GM19468 (cell line): ENCODE measurements at regions not wholly inside any gene's neighbourhood (a gene's known extent, or its start where the extent isn't known, plus 50 kb on each side); places are given as distances from the start of the nearest gene placed in this dataset.

Experiments
- ATAC-seq: cut with Tn5 transposase; IDR thresholded peaks from one replicate; pipeline ENCODE4 v1.9.1; 2021; ENCODE audit warnings: mild to moderate bottlenecking, moderate library complexity, moderate number of reproducible peaks; ENCODE audit not compliant: unreplicated experiment; ENCODE audit errors: extremely low read depth

- ATAC-seq, result no peak
Measured at GRCh38 chr20:22472447-22473100, 111.8 kb downstream of the FOXA2 start.

- ATAC-seq, result no peak
Measured at GRCh38 chr20:22471156-22471836, 113.1 kb downstream of the FOXA2 start.

- ATAC-seq, result no peak
Measured at GRCh38 chr20:22470620-22471026, 113.7 kb downstream of the FOXA2 start.

- no peak for ATAC-seq
Measured at GRCh38 chr20:22466447-22467171, 117.8 kb downstream of the FOXA2 start.

GRCh38 chr20:22465622-22466446 is 118.5 kb downstream of the FOXA2 start:
- ATAC-seq, result no peak

GRCh38 chr20:22464312-22465003 is 119.9 kb downstream of the FOXA2 start:
- no peak for ATAC-seq

- ATAC-seq, result no peak
Measured at GRCh38 chr20:22462975-22463914, 121.1 kb downstream of the FOXA2 start.

GRCh38 chr20:22460803-22461202 is 123.6 kb downstream of the FOXA2 start:
- no peak for ATAC-seq

- no peak for ATAC-seq
Measured at GRCh38 chr20:22460231-22460630, 124.1 kb downstream of the FOXA2 start.

- ATAC-seq, result no peak
Measured at GRCh38 chr20:22459754-22460153, 124.6 kb downstream of the FOXA2 start.

GRCh38 chr20:22456109-22456508 is 128.3 kb downstream of the FOXA2 start:
- no peak for ATAC-seq

GRCh38 chr20:22455259-22455658 is 129.1 kb downstream of the FOXA2 start:
- ATAC-seq, result no peak

- ATAC-seq, result no peak
Measured at GRCh38 chr20:22453244-22454080, 130.9 kb downstream of the FOXA2 start.

GRCh38 chr20:22452442-22453011 is 131.8 kb downstream of the FOXA2 start:
- ATAC-seq, result no peak

- no peak for ATAC-seq
Measured at GRCh38 chr20:22450537-22450936, 133.8 kb downstream of the FOXA2 start.

GRCh38 chr20:22449188-22449973 is 135.0 kb downstream of the FOXA2 start:
- no peak for ATAC-seq

GRCh38 chr20:22447447-22447778 is 137.0 kb downstream of the FOXA2 start:
- no peak for ATAC-seq
